ENCODE measurements at regions not wholly inside any gene's neighbourhood (a gene's known extent, or its start where the extent isn't known, plus 50 kb on each side); places are given as distances from the start of the nearest gene placed in this dataset.

DNA sequence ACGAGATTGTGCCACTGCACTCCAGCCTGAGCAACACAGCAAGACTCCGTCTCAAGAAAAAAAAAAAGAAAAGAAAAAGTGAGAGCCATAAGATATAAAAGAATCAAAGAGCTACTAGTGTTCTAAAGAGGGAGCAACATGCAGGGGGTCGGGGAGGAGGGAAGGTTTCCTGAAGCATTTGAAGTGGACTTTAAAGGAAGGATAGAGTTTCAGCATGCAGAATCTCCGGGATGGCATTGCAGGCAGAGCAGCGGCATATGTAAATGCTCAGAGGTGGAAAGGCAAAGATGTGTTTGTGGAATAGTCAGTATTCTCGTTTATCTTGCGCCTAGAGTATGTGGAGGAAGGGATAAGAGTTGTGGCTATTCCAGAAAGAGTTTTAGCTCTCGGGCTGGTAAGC, 447.6 kb upstream of the NFE2L3 start:
- no CpG with 5 or more reads among the region's 8 CpGs for WGBS (ENCODE audit: extremely low coverage, insufficient coverage, low lambda C conversion rate)
- no peaks in the 10 kb centered on the region for H3K27me3 ChIP-seq (ENCODE audit: insufficient read depth, low read length, poor library complexity)

DNA sequence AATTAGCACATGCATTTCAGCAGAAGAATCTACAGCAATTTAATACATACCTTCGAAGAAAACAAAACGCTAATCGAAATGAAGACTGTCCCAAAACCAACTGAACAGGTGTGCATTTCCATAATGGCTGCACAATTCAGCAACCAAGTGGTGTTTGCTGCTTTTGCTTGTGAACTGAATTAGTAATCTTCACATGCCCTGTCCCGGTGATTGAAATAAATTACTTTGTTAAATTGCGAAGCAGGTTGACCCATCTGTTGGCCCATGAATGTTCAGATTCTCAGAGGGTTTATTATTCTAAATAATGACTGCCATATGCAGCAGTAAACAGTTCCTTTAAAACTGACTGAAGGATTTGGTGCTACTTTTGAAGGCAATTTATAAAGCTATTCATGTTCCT, 445.2 kb upstream of the NFE2L3 start:
- Histone ChIP-seq H3K56ac (ENCODE audit: low read length) (no peak overlapping the region), H3K18ac (ENCODE audit: low read length) (no peak overlapping the region), H3K79me2 (ENCODE audit: control insufficient read depth, insufficient read depth, low read length) (no peaks in the 10 kb centered on the region), H3K27ac (ENCODE audit: low read depth, low read length) (no peak overlapping the region), H3K23ac (ENCODE audit: low read length) (no peak overlapping the region), H2BK15ac (replicated peaks; ENCODE audit: low read depth) (no peak overlapping the region), H3K79me1 (ENCODE audit: low read length) (no peaks in the 10 kb centered on the region), H4K8ac (ENCODE audit: low read depth, low read length) (no peak overlapping the region), H3K4me1 (ENCODE audit: control insufficient read depth, low read depth, low read length) (no peaks in the 10 kb centered on the region), H3K4me3 (ENCODE audit: low read length) (no peak overlapping the region), H2BK120ac (ENCODE audit: low read depth, low read length) (no peak overlapping the region), H3K27me3 (ENCODE audit: insufficient read depth, low read length, poor library complexity) (no peaks in the 10 kb centered on the region), H2BK5ac (ENCODE audit: low read length) (no peak overlapping the region), H3K36me3 (ENCODE audit: control insufficient read depth, insufficient read depth, low read length) (no peaks in the 10 kb centered on the region), H3K4ac (ENCODE audit: low read depth, low read length) (no peak overlapping the region), H2AK5ac (ENCODE audit: low read length) (no peak overlapping the region), H4K5ac (ENCODE audit: low read length) (no peak overlapping the region), H3K9ac (ENCODE audit: low read length) (no peak overlapping the region), H3K4me2 (ENCODE audit: low read length) (no peak overlapping the region)
- WGBS (ENCODE audit: extremely low coverage, insufficient coverage, low lambda C conversion rate): no CpG with 5 or more reads among the region's 5 CpGs
- DNase-seq: no peak

More for the DNA sequence above, 447.6 kb upstream of the NFE2L3 start:
- H4K5ac ChIP-seq (ENCODE audit: low read length): no peak overlapping the region
- no peak overlapping the region for H3K9ac ChIP-seq (ENCODE audit: low read length)
- H3K4me3 ChIP-seq (ENCODE audit: low read length): no peak overlapping the region
- no peak overlapping the region for H2BK15ac ChIP-seq (replicated peaks; ENCODE audit: low read depth)
- H2BK5ac ChIP-seq (ENCODE audit: low read length): no peak overlapping the region
- H3K27ac ChIP-seq (ENCODE audit: low read depth, low read length): no peak overlapping the region
- H3K56ac ChIP-seq (ENCODE audit: low read length): no peak overlapping the region
- no peak overlapping the region for H2BK120ac ChIP-seq (ENCODE audit: low read depth, low read length)
- H2AK5ac ChIP-seq (ENCODE audit: low read length): no peak overlapping the region
- H3K79me2 ChIP-seq (ENCODE audit: control insufficient read depth, insufficient read depth, low read length): no peaks in the 10 kb centered on the region
- H3K4me2 ChIP-seq (ENCODE audit: low read length): no peak overlapping the region
- DNase-seq: no peak
- no peaks in the 10 kb centered on the region for H3K4me1 ChIP-seq (ENCODE audit: control insufficient read depth, low read depth, low read length)
- H4K8ac ChIP-seq (ENCODE audit: low read depth, low read length): no peak overlapping the region
- H3K79me1 ChIP-seq (ENCODE audit: low read length): no peaks in the 10 kb centered on the region
- no peak overlapping the region for H3K23ac ChIP-seq (ENCODE audit: low read length)
- H3K4ac ChIP-seq (ENCODE audit: low read depth, low read length): no peak overlapping the region
- H3K36me3 ChIP-seq (ENCODE audit: control insufficient read depth, insufficient read depth, low read length): no peaks in the 10 kb centered on the region
- no peak overlapping the region for H3K18ac ChIP-seq (ENCODE audit: low read length)

DNA sequence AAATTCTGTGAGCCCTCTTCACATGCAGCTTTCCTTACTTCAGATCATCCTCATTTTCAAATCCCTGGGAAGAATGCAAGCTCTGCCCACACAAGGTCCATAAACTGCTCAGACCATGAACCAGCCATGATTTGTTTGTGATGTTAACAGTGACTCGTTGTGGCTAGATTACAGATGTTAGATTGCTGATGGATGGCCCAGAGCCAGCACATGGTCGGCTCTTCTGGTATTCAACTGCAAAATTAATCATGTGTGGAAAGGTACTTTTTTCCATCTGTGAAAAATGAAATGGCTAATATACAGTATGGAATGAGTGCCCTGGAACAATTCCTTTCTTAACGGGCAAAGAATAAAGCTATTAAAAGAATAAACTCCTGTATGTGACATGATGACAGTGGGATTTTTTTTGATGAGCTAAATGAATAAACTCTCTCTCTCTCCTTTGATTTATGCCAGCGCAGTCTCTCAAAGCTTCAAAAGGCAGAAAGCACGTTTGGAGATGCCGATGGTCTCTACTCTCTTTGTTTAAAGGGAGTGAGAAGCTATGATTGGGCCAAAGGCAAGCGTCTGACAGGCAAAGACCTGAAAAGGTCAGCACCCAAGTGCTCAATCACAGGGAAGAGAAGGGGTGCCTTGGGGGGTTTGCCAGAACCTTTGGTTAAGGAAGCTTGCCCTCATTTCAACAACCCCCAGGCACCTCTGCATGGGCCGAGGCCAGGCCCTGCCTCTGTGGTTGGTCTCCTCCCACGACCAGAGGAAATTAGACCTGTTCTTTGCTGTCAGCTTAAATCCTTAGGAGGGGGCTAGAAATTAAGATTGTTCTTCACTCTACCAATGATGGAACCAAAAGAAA, 444.0 kb upstream of the NFE2L3 start:
- no peaks in the 10 kb centered on the region for H3K4me1 ChIP-seq (ENCODE audit: control insufficient read depth, low read depth, low read length)
- H3K4ac ChIP-seq (ENCODE audit: low read depth, low read length): peak overlapping the region; percentile 52
- H2BK15ac ChIP-seq (replicated peaks; ENCODE audit: low read depth): no peak overlapping the region
- no peaks in the 10 kb centered on the region for H3K36me3 ChIP-seq (ENCODE audit: control insufficient read depth, insufficient read depth, low read length)
- no peak for DNase-seq
- H3K79me1 ChIP-seq (ENCODE audit: low read length): no peaks in the 10 kb centered on the region
- H3K56ac ChIP-seq (ENCODE audit: low read length): no peak overlapping the region
- no peak overlapping the region for H2BK120ac ChIP-seq (ENCODE audit: low read depth, low read length)
- H3K23ac ChIP-seq (ENCODE audit: low read length): no peak overlapping the region
- H2AK5ac ChIP-seq (ENCODE audit: low read length): no peak overlapping the region
- no CpG with 5 or more reads among the region's 9 CpGs for WGBS (ENCODE audit: extremely low coverage, insufficient coverage, low lambda C conversion rate)
- H3K27me3 ChIP-seq (ENCODE audit: insufficient read depth, low read length, poor library complexity): no peaks in the 10 kb centered on the region
- H3K27ac ChIP-seq (ENCODE audit: low read depth, low read length): no peak overlapping the region
- no peak overlapping the region for H4K5ac ChIP-seq (ENCODE audit: low read length)
- no peak overlapping the region for H3K18ac ChIP-seq (ENCODE audit: low read length)
- no peak overlapping the region for H3K4me3 ChIP-seq (ENCODE audit: low read length)
- no peak overlapping the region for H3K9ac ChIP-seq (ENCODE audit: low read length)
- no peak overlapping the region for H3K4me2 ChIP-seq (ENCODE audit: low read length)
- H3K79me2 ChIP-seq (ENCODE audit: control insufficient read depth, insufficient read depth, low read length): no peaks in the 10 kb centered on the region
- H2BK5ac ChIP-seq (ENCODE audit: low read length): no peak overlapping the region
- H4K8ac ChIP-seq (ENCODE audit: low read depth, low read length): no peak overlapping the region

DNA sequence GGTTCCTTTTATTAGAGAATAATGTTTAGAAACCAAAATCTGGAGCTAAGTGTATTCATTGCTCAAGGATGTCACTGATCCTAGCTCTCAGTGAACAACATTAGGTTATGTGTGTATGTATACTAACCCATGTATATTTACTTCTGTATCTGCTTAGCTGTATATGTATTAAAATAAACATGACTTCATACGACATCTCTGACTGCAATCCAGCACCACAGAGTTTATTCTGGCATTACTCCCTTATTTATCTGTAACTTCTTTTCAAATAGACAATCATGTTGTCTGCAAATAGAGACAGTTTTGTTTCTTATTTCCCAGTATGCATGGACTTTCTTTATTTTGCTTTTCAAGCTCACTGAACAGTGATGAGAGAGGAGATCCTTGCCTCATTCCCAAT, 441.0 kb upstream of the NFE2L3 start:
- WGBS (ENCODE audit: extremely low coverage, insufficient coverage, low lambda C conversion rate): no CpG with 5 or more reads among the region's 1 CpG
- Histone ChIP-seq H3K79me1 (ENCODE audit: low read length) (no peaks in the 10 kb centered on the region), H3K18ac (ENCODE audit: low read length) (no peak overlapping the region), H4K5ac (ENCODE audit: low read length) (no peak overlapping the region), H3K4me3 (ENCODE audit: low read length) (no peak overlapping the region), H3K27ac (ENCODE audit: low read depth, low read length) (no peak overlapping the region), H2AK5ac (ENCODE audit: low read length) (no peak overlapping the region), H3K79me2 (ENCODE audit: control insufficient read depth, insufficient read depth, low read length) (no peaks in the 10 kb centered on the region), H3K36me3 (ENCODE audit: control insufficient read depth, insufficient read depth, low read length) (no peaks in the 10 kb centered on the region), H3K4me2 (ENCODE audit: low read length) (no peak overlapping the region), H2BK5ac (ENCODE audit: low read length) (no peak overlapping the region), H3K9ac (ENCODE audit: low read length) (no peak overlapping the region), H3K4me1 (ENCODE audit: control insufficient read depth, low read depth, low read length) (peaks cover 2% of the 10 kb centered on the region), H2BK120ac (ENCODE audit: low read depth, low read length) (no peak overlapping the region), H3K4ac (ENCODE audit: low read depth, low read length) (no peak overlapping the region), H4K8ac (ENCODE audit: low read depth, low read length) (no peak overlapping the region), H3K27me3 (ENCODE audit: insufficient read depth, low read length, poor library complexity) (no peaks in the 10 kb centered on the region), H3K23ac (ENCODE audit: low read length) (no peak overlapping the region), H3K56ac (ENCODE audit: low read length) (no peak overlapping the region), H2BK15ac (replicated peaks; ENCODE audit: low read depth) (no peak overlapping the region)
- DNase-seq: no peak

DNA sequence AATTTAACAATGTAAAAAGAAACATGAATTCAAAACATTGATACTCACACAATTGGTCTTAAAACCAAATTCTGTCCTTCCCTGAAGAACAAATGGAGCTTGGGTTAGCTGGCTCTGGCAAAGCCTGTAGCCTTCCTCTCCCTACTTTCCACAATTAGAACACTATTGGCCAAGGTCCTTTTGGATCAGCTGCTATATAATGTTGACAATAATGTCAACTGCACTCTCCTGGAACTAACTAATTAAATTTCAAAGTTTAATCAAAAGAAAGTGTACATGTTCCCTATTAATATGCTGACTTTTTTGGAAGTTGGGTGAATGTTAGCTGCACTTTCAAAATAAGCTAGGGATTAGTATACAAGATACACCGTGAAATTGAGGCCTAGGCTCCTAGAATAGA, 440.1 kb upstream of the NFE2L3 start:
- no peak overlapping the region for H4K8ac ChIP-seq (ENCODE audit: low read depth, low read length)
- peaks cover 2% of the 10 kb centered on the region for H3K4me1 ChIP-seq (ENCODE audit: control insufficient read depth, low read depth, low read length)
- H3K4ac ChIP-seq (ENCODE audit: low read depth, low read length): no peak overlapping the region
- H2BK15ac ChIP-seq (replicated peaks; ENCODE audit: low read depth): no peak overlapping the region
- H3K4me3 ChIP-seq (ENCODE audit: low read length): no peak overlapping the region
- no peaks in the 10 kb centered on the region for H3K79me1 ChIP-seq (ENCODE audit: low read length)
- no peak overlapping the region for H4K5ac ChIP-seq (ENCODE audit: low read length)
- H3K36me3 ChIP-seq (ENCODE audit: control insufficient read depth, insufficient read depth, low read length): no peaks in the 10 kb centered on the region
- WGBS (ENCODE audit: extremely low coverage, insufficient coverage, low lambda C conversion rate): no CpG with 5 or more reads among the region's 1 CpG
- H3K18ac ChIP-seq (ENCODE audit: low read length): no peak overlapping the region
- no peak overlapping the region for H3K56ac ChIP-seq (ENCODE audit: low read length)
- no peak overlapping the region for H3K23ac ChIP-seq (ENCODE audit: low read length)
- H3K79me2 ChIP-seq (ENCODE audit: control insufficient read depth, insufficient read depth, low read length): no peaks in the 10 kb centered on the region
- H2BK120ac ChIP-seq (ENCODE audit: low read depth, low read length): no peak overlapping the region
- no peak overlapping the region for H3K4me2 ChIP-seq (ENCODE audit: low read length)
- H3K9ac ChIP-seq (ENCODE audit: low read length): no peak overlapping the region
- no peak overlapping the region for H2BK5ac ChIP-seq (ENCODE audit: low read length)
- H2AK5ac ChIP-seq (ENCODE audit: low read length): no peak overlapping the region
- H3K27ac ChIP-seq (ENCODE audit: low read depth, low read length): no peak overlapping the region
- DNase-seq: no peak
- no peaks in the 10 kb centered on the region for H3K27me3 ChIP-seq (ENCODE audit: insufficient read depth, low read length, poor library complexity)

DNA sequence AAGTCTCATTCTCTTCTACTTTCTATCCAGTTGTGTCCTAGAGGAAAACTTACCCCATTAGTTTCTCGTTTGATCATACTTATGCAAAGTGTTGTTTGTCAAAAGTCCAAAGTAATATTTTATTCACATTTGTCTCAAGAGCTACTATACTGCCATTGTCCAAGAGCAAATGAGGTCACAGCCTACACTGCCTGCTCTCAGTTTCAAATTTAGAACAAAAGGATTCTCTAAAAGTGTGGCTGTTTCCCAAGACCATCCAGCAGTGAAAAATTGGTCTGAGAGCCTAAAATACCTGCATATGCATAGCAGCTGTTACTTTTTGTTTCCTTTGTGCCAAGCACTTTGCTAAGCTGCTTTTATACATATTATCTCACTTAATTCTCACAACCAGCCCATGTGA, 439.5 kb upstream of the NFE2L3 start:
- no CpG with 5 or more reads among the region's 1 CpG for WGBS (ENCODE audit: extremely low coverage, insufficient coverage, low lambda C conversion rate)
- H2AK5ac ChIP-seq (ENCODE audit: low read length): no peak overlapping the region
- H3K4me1 ChIP-seq (ENCODE audit: control insufficient read depth, low read depth, low read length): peaks cover 2% of the 10 kb centered on the region
- no peak overlapping the region for H3K23ac ChIP-seq (ENCODE audit: low read length)
- no peak overlapping the region for H2BK120ac ChIP-seq (ENCODE audit: low read depth, low read length)
- H3K4me3 ChIP-seq (ENCODE audit: low read length): no peak overlapping the region
- DNase-seq: no peak
- H2BK15ac ChIP-seq (replicated peaks; ENCODE audit: low read depth): no peak overlapping the region
- no peaks in the 10 kb centered on the region for H3K27me3 ChIP-seq (ENCODE audit: insufficient read depth, low read length, poor library complexity)
- no peak overlapping the region for H3K27ac ChIP-seq (ENCODE audit: low read depth, low read length)
- H3K9ac ChIP-seq (ENCODE audit: low read length): no peak overlapping the region
- H4K8ac ChIP-seq (ENCODE audit: low read depth, low read length): no peak overlapping the region
- no peaks in the 10 kb centered on the region for H3K79me2 ChIP-seq (ENCODE audit: control insufficient read depth, insufficient read depth, low read length)
- no peak overlapping the region for H3K4ac ChIP-seq (ENCODE audit: low read depth, low read length)
- H3K18ac ChIP-seq (ENCODE audit: low read length): no peak overlapping the region
- no peak overlapping the region for H3K4me2 ChIP-seq (ENCODE audit: low read length)
- no peaks in the 10 kb centered on the region for H3K36me3 ChIP-seq (ENCODE audit: control insufficient read depth, insufficient read depth, low read length)
- no peak overlapping the region for H4K5ac ChIP-seq (ENCODE audit: low read length)
- H3K56ac ChIP-seq (ENCODE audit: low read length): no peak overlapping the region
- H3K79me1 ChIP-seq (ENCODE audit: low read length): no peaks in the 10 kb centered on the region
- no peak overlapping the region for H2BK5ac ChIP-seq (ENCODE audit: low read length)
